Astrocyte (in vitro differentiated cells and primary cell): ENCODE measurements at regions not wholly inside any gene's neighbourhood (a gene's known extent, or its start where the extent isn't known, plus 50 kb on each side); places are given as distances from the start of the nearest gene placed in this dataset.

Source experiments
- DNase-seq: peaks from one replicate; pipeline ENCODE4 v3.0.0-alpha.2; 2010; ENCODE audit warnings: low read depth
- FAIRE-seq: peaks from 2 replicates; lab custom pipeline; 2011; peaks lifted over from hg19 to GRCh38; lab: Jason Lieb, UNC
- H2AFZ ChIP-seq: 2 replicates; pipeline ENCODE4 v1.6.0; 2012; ENCODE audit warnings: low read depth, low read length, inconsistent platforms
- H3K27ac ChIP-seq: 2 replicates; pipeline ENCODE4 v1.5.1; 2011; ENCODE audit warnings: low read depth, low read length, inconsistent platforms
- H3K27me3 ChIP-seq: 2 replicates; pipeline ENCODE4 v1.6.0; 2011; ENCODE audit warnings: low read length, inconsistent platforms; ENCODE audit not compliant: insufficient read depth
- H3K36me3 ChIP-seq: 2 replicates; pipeline ENCODE4 v1.5.1; 2011; ENCODE audit warnings: low read length, inconsistent platforms; ENCODE audit not compliant: insufficient read depth
- H3K4me1 ChIP-seq: 2 replicates; pipeline ENCODE4 v1.5.1; 2011; ENCODE audit warnings: low read length, inconsistent platforms; ENCODE audit not compliant: insufficient read depth
- H3K4me2 ChIP-seq: 2 replicates; pipeline ENCODE4 v1.6.0; 2012; ENCODE audit warnings: low read length, inconsistent platforms
- H3K4me3 ChIP-seq: 2 replicates; pipeline ENCODE4 v1.5.1; 2011; ENCODE audit warnings: low read depth, mild to moderate bottlenecking, low read length, inconsistent platforms; ENCODE audit not compliant: insufficient read depth
- H3K79me2 ChIP-seq: 2 replicates; pipeline ENCODE4 v1.6.0; 2012; ENCODE audit warnings: mild to moderate bottlenecking, low read length, inconsistent platforms; ENCODE audit not compliant: insufficient read depth
- H3K9ac ChIP-seq: 2 replicates; pipeline ENCODE4 v1.6.0; 2012; ENCODE audit warnings: mild to moderate bottlenecking, low read length, inconsistent platforms
- H3K9me3 ChIP-seq: 2 replicates; pipeline ENCODE4 v1.5.1; 2012; ENCODE audit warnings: low read depth, mild to moderate bottlenecking, low read length, inconsistent platforms; ENCODE audit not compliant: insufficient read depth
- H4K20me1 ChIP-seq: 2 replicates; pipeline ENCODE4 v1.6.0; 2012; ENCODE audit warnings: low read length, inconsistent platforms; ENCODE audit not compliant: insufficient read depth
- H3K27ac Mint-ChIP-seq: one replicate; pipeline ENCODE4 v1.8.0; 2021; ENCODE audit warnings: mild to moderate bottlenecking, mixed read lengths; ENCODE audit not compliant: unreplicated experiment
- H3K27me3 Mint-ChIP-seq: one replicate; pipeline ENCODE4 v1.8.0; 2021; ENCODE audit warnings: low read depth, mixed read lengths; ENCODE audit not compliant: unreplicated experiment
- H3K36me3 Mint-ChIP-seq: one replicate; pipeline ENCODE4 v1.8.0; 2021; ENCODE audit warnings: low read depth, mixed read lengths; ENCODE audit not compliant: unreplicated experiment
- H3K4me1 Mint-ChIP-seq: one replicate; pipeline ENCODE4 v1.8.0; 2021; ENCODE audit warnings: low read depth, mixed read lengths; ENCODE audit not compliant: unreplicated experiment
- H3K4me3 Mint-ChIP-seq: one replicate; pipeline ENCODE4 v1.8.0; 2021; ENCODE audit warnings: mild to moderate bottlenecking, moderate library complexity, mixed read lengths; ENCODE audit not compliant: unreplicated experiment
- H3K9me3 Mint-ChIP-seq: one replicate; pipeline ENCODE4 v1.8.0; 2021; ENCODE audit warnings: mild to moderate bottlenecking, mixed read lengths; ENCODE audit not compliant: unreplicated experiment
- EZH2 ChIP-seq: IDR thresholded peaks from 2 replicates; pipeline ENCODE4 v1.6.1; 2012; ENCODE audit warnings: mild to moderate bottlenecking, low read length, inconsistent platforms; ENCODE audit not compliant: insufficient read depth
- TF ChIP-seq, protein P1 (sequence below): IDR thresholded peaks from 2 replicates; pipeline ENCODE4 v1.5.1; 2011; ENCODE audit warnings: low read depth, mild to moderate bottlenecking, inconsistent platforms, low read length, moderate library complexity; ENCODE audit not compliant: insufficient read depth

GRCh38 chr5:117394506-117395157 is 820.0 kb upstream of the SEMA6A start:
- Histone ChIP-seq H3K36me3 (no peaks in the 10 kb centered on the region), H3K27ac (no peak overlapping the region), H3K9me3 (no peaks in the 10 kb centered on the region), H3K4me2 (no peak overlapping the region), H3K79me2 (no peaks in the 10 kb centered on the region), H3K9ac (no peak overlapping the region), H3K4me3 (no peak overlapping the region), H2AFZ (no peak overlapping the region), H3K4me1 (no peaks in the 10 kb centered on the region), H4K20me1 (no peaks in the 10 kb centered on the region), H3K27me3 (no peaks in the 10 kb centered on the region)
- Mint-ChIP-seq H3K27ac (no peak overlapping the region), H3K9me3 (no peaks in the 10 kb centered on the region), H3K27me3 (no peaks in the 10 kb centered on the region), H3K4me1 (no peaks in the 10 kb centered on the region), H3K4me3 (no peak overlapping the region), H3K36me3 (no peaks in the 10 kb centered on the region)
- no peak for FAIRE-seq
- no peak for TF ChIP-seq EZH2
- TF ChIP-seq, protein P1, sequence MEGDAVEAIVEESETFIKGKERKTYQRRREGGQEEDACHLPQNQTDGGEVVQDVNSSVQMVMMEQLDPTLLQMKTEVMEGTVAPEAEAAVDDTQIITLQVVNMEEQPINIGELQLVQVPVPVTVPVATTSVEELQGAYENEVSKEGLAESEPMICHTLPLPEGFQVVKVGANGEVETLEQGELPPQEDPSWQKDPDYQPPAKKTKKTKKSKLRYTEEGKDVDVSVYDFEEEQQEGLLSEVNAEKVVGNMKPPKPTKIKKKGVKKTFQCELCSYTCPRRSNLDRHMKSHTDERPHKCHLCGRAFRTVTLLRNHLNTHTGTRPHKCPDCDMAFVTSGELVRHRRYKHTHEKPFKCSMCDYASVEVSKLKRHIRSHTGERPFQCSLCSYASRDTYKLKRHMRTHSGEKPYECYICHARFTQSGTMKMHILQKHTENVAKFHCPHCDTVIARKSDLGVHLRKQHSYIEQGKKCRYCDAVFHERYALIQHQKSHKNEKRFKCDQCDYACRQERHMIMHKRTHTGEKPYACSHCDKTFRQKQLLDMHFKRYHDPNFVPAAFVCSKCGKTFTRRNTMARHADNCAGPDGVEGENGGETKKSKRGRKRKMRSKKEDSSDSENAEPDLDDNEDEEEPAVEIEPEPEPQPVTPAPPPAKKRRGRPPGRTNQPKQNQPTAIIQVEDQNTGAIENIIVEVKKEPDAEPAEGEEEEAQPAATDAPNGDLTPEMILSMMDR: no peak
- DNase-seq: no peak

GRCh38 chr5:117393125-117393524 is 818.5 kb upstream of the SEMA6A start:
- H3K36me3 ChIP-seq: no peaks in the 10 kb centered on the region
- no peaks in the 10 kb centered on the region for H3K79me2 ChIP-seq
- FAIRE-seq (no peak), DNase-seq (no peak)
- no peak for TF ChIP-seq EZH2
- TF ChIP-seq, protein P1: no peak
- no peaks in the 10 kb centered on the region for H3K4me1 ChIP-seq
- H4K20me1 ChIP-seq: no peaks in the 10 kb centered on the region
- no peaks in the 10 kb centered on the region for H3K27me3 ChIP-seq
- no peaks in the 10 kb centered on the region for H3K27me3 Mint-ChIP-seq
- no peak overlapping the region for H3K4me3 ChIP-seq
- H3K4me2 ChIP-seq: no peak overlapping the region
- H3K4me3 Mint-ChIP-seq: no peak overlapping the region
- H3K27ac ChIP-seq: no peak overlapping the region
- no peak overlapping the region for H2AFZ ChIP-seq
- no peaks in the 10 kb centered on the region for H3K36me3 Mint-ChIP-seq
- H3K9me3 Mint-ChIP-seq: no peaks in the 10 kb centered on the region
- H3K27ac Mint-ChIP-seq: no peak overlapping the region
- no peaks in the 10 kb centered on the region for H3K4me1 Mint-ChIP-seq
- no peaks in the 10 kb centered on the region for H3K9me3 ChIP-seq
- H3K9ac ChIP-seq: no peak overlapping the region

GRCh38 chr5:117380316-117380715 is 805.7 kb upstream of the SEMA6A start:
- no peaks in the 10 kb centered on the region for H3K4me1 ChIP-seq
- TF ChIP-seq, protein P1: no peak
- TF ChIP-seq EZH2: no peak
- no peak overlapping the region for H2AFZ ChIP-seq
- Mint-ChIP-seq H3K4me1 (no peaks in the 10 kb centered on the region), H3K27me3 (no peaks in the 10 kb centered on the region), H3K4me3 (no peak overlapping the region), H3K36me3 (no peaks in the 10 kb centered on the region), H3K27ac (no peak overlapping the region), H3K9me3 (no peaks in the 10 kb centered on the region)
- H3K79me2 ChIP-seq: no peaks in the 10 kb centered on the region
- H3K36me3 ChIP-seq: no peaks in the 10 kb centered on the region
- H3K27ac ChIP-seq: no peak overlapping the region
- no peaks in the 10 kb centered on the region for H4K20me1 ChIP-seq
- FAIRE-seq: no peak
- no peak overlapping the region for H3K4me2 ChIP-seq
- no peak overlapping the region for H3K9ac ChIP-seq
- H3K27me3 ChIP-seq: no peaks in the 10 kb centered on the region
- no peaks in the 10 kb centered on the region for H3K9me3 ChIP-seq
- H3K4me3 ChIP-seq: no peak overlapping the region
- no peak for DNase-seq
